Thyroid gland (tissue), 4 donors: ENCODE measurements at regions not wholly inside any gene's neighbourhood (a gene's known extent, or its start where the extent isn't known, plus 50 kb on each side); places are given as distances from the start of the nearest gene placed in this dataset.

ENCODE experiments used
- DNase-seq, 2 donors: peaks; one replicate each; pipeline ENCODE4 v3.0.0-alpha.2; 2019
- H3K27ac ChIP-seq, 3 donors: fragments of 200-600 bp; sonication (generic); 1 replicate in 2 of 3; 2 replicates in 1 of 3; pipeline ENCODE4 v1.5.1; 2016 to 2019; ENCODE audit warnings: mild to moderate bottlenecking in 1 of 3, moderate library complexity in 1 of 3
- H3K27me3 ChIP-seq: fragments of 200-600 bp; sonication (generic); one replicate; pipeline ENCODE4 v1.5.1; 2019
- H3K36me3 ChIP-seq, 2 donors: fragments of 200-600 bp; sonication (generic); one replicate each; pipeline ENCODE4 v1.5.1; 2016 to 2019
- H3K4me1 ChIP-seq, 2 donors: fragments of 200-600 bp; sonication (generic); one replicate each; pipeline ENCODE4 v1.5.1; 2017 to 2019
- H3K4me3 ChIP-seq, 3 donors: fragments of 200-600 bp; sonication (generic); replicated peaks in 1 of 3; 1 replicate in 2 of 3; 2 replicates in 1 of 3; pipeline ENCODE4 v1.5.1; 2016; ENCODE audit warnings: mild to moderate bottlenecking in 1 of 3
- H3K9me3 ChIP-seq: fragments of 200-600 bp; sonication (generic); one replicate; pipeline ENCODE4 v1.5.1; 2017
- POLR2A ChIP-seq, 2 donors: fragments of 450-650 bp; IDR thresholded peaks; one replicate each; pipeline ENCODE4 v1.6.1; 2017; ENCODE audit warnings: antibody characterized with exemption in 2 of 2, mild to moderate bottlenecking in 2 of 2, moderate library complexity in 1 of 2
- WGBS, 2 donors: methylation state at CpG; one replicate each; pipeline ENCODE4 v1.1.5; 2017; 5-methylcytosine and 5-hydroxymethylcytosine counted together
- intact Hi-C: fragments of 100-400 bp; cut with DNase I; formaldehyde crosslinking; loops from one replicate; pipeline ENCODE4 v1.15.1; 2023
- TF ChIP-seq, protein P1 (sequence below), 6 experiments: fragments of 200-600 bp in 3 of 6; fragments of 450-650 bp in 3 of 6; sonication (generic) in 3 of 6; IDR thresholded peaks; one replicate each; pipeline ENCODE4 v1.5.1; 2016 to 2019; ENCODE audit warnings: antibody characterized with exemption in 6 of 6, mild to moderate bottlenecking in 2 of 6, inconsistent platforms in 1 of 6, moderate library complexity in 1 of 6

GRCh38 chr3:31137718-31138465 lies 243.4 kb upstream of the GADL1 start:
- TF ChIP-seq, protein P1, sequence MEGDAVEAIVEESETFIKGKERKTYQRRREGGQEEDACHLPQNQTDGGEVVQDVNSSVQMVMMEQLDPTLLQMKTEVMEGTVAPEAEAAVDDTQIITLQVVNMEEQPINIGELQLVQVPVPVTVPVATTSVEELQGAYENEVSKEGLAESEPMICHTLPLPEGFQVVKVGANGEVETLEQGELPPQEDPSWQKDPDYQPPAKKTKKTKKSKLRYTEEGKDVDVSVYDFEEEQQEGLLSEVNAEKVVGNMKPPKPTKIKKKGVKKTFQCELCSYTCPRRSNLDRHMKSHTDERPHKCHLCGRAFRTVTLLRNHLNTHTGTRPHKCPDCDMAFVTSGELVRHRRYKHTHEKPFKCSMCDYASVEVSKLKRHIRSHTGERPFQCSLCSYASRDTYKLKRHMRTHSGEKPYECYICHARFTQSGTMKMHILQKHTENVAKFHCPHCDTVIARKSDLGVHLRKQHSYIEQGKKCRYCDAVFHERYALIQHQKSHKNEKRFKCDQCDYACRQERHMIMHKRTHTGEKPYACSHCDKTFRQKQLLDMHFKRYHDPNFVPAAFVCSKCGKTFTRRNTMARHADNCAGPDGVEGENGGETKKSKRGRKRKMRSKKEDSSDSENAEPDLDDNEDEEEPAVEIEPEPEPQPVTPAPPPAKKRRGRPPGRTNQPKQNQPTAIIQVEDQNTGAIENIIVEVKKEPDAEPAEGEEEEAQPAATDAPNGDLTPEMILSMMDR (IDR thresholded peaks at IDR 0.05): no peak
- no peak for TF ChIP-seq POLR2A (IDR thresholded peaks at IDR 0.05)
- intact Hi-C loops: no loop called here
- Histone ChIP-seq H3K4me1 (no peaks in the 10 kb centered on the region), H3K4me3 (no peak overlapping the region), H3K9me3 (no peaks in the 10 kb centered on the region), H3K36me3 (no peaks in the 10 kb centered on the region), H3K27me3 (no peaks in the 10 kb centered on the region), H3K27ac (no peak overlapping the region)
- 58 to 65% methylated on average over 4 of the region's 4 CpGs for WGBS, 2 donors
- no peak for DNase-seq

DNA sequence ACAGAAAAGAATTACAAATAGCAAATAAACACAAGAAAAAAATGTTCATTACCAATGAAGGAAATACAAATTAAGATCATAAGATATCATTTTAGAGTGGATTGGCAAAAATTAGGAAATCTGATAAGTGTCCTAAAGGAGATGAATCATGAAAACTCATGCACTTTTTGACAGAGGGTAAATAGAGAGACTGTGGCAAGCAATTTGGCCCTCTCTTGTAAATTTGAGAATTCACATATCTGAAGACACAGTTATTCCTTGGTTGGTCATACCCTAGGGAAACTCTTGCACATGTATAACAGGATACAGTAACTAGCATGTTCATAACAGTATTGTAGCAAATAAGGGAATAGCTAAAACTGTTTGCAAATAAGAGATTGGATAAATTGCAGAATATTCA lies 246.0 kb upstream of the GADL1 start:
- Histone ChIP-seq H3K36me3 (no peaks in the 10 kb centered on the region), H3K4me1 (no peaks in the 10 kb centered on the region), H3K9me3 (no peaks in the 10 kb centered on the region), H3K4me3 (no peak overlapping the region), H3K27ac (no peak overlapping the region), H3K27me3 (no peaks in the 10 kb centered on the region)
- no peak for DNase-seq
- TF ChIP-seq, protein P1 (IDR thresholded peaks at IDR 0.05): no peak
- intact Hi-C loops: no loop called here

DNA sequence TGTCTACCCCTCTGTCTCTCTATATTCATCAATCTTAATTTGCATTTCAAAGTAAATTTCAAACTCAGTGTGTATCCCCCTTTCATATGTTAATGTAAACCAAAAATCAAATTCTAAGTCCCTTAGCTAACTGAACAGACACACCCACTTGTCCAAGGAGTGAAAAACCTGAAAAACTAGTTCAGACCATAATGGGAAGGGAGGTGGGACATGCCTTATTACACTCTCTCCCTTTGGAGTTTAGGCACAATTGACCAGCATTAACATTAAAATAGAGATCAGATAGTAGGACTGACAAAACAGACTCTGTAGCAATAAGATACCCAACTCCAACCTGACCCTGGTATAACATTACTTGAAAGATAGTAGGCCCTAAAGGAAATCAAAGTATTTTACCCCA lies 247.7 kb upstream of the GADL1 start:
- intact Hi-C loops: no loop called here

DNA sequence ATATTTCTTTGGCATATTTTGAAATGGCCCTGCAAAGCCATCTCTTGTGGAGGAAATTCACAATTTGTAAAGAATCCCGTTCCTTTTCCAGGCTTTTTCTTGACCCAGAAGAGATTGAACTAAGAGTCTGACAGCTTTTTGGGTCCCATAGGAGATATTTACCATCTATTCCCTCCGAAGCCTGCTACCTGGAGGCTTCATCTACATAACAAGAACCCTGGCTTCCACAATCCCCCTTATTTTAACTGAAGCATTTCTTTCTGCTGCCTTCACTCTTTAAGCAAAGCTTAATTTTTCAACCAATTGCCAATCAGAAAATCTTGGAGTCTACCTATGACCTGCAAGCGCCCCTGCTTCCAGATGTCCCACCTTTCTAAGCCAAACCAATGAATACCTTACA lies 248.1 kb upstream of the GADL1 start:
- Histone ChIP-seq H3K27me3 (no peaks in the 10 kb centered on the region), H3K9me3 (no peaks in the 10 kb centered on the region), H3K4me1 (no peaks in the 10 kb centered on the region), H3K27ac (no peak overlapping the region), H3K36me3 (no peaks in the 10 kb centered on the region), H3K4me3 (no peak overlapping the region)
- intact Hi-C loops: no loop called here
- WGBS, 2 donors: 90 to 93% methylated on average over 3 of the region's 3 CpGs
- TF ChIP-seq, protein P1 (IDR thresholded peaks at IDR 0.05): no peak
- no peak for TF ChIP-seq POLR2A (IDR thresholded peaks at IDR 0.05)
- DNase-seq: no peak

More for the DNA sequence above, 247.7 kb upstream of the GADL1 start:
- no peaks in the 10 kb centered on the region for H3K36me3 ChIP-seq
- no peak overlapping the region for H3K27ac ChIP-seq
- H3K4me1 ChIP-seq: no peaks in the 10 kb centered on the region
- no peak for DNase-seq
- no peaks in the 10 kb centered on the region for H3K9me3 ChIP-seq
- no peaks in the 10 kb centered on the region for H3K27me3 ChIP-seq
- no peak for TF ChIP-seq POLR2A (IDR thresholded peaks at IDR 0.05)
- TF ChIP-seq, protein P1 (IDR thresholded peaks at IDR 0.05): no peak
- H3K4me3 ChIP-seq: no peak overlapping the region

DNA sequence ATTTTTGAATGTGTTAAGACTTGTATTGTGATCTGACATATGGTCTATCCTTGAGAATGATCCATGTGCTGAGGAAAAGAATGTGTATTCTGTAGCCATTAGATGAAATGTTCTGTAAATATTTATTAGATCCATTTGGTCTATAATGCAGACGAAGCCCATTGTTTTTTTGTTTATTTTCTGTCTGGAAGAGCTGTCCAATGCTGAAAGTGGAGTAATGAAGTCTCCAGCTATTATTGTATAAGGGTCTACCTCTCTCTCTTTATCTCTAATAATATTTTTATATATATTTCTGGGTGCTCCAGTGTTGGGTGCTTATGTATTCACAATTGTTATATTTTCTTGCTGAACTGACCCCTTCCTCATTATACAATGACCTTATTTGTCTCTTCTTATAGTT lies 250.6 kb upstream of the GADL1 start:
- 67 to 83% methylated on average over 1 of the region's 1 CpG for WGBS, 2 donors
- H3K4me1 ChIP-seq: no peaks in the 10 kb centered on the region
- H3K27ac ChIP-seq: no peak overlapping the region
- no peaks in the 10 kb centered on the region for H3K27me3 ChIP-seq
- no peaks in the 10 kb centered on the region for H3K9me3 ChIP-seq
- intact Hi-C loops: no loop called here
- H3K36me3 ChIP-seq: no peaks in the 10 kb centered on the region
- H3K4me3 ChIP-seq: no peak overlapping the region
- TF ChIP-seq POLR2A (IDR thresholded peaks at IDR 0.05): no peak
- TF ChIP-seq, protein P1 (IDR thresholded peaks at IDR 0.05): no peak
- DNase-seq: no peak
